CD8-positive, alpha-beta memory T cell (primary cell): ENCODE measurements at regions not wholly inside any gene's neighbourhood (a gene's known extent, or its start where the extent isn't known, plus 50 kb on each side); places are given as distances from the start of the nearest gene placed in this dataset.

Experiments used
- CTCF ChIA-PET: fragments of 350-600 bp; sonication (Branson Sonifier 250); formaldehyde crosslinking; loops from one replicate; lab custom pipeline; 2021; ENCODE audit warnings: antibody characterized with exemption; lab: Charles Lee
- POLR2A ChIA-PET: fragments of 350-600 bp; sonication (Branson Sonifier 250); formaldehyde crosslinking; loops from one replicate; lab custom pipeline; 2021; ENCODE audit warnings: antibody characterized with exemption; lab: Charles Lee
- DNase-seq, 5 donors: peaks; one replicate each; pipeline versions ENCODE4 v3.0.0 to v3.0.0-alpha.2; 2020 to 2022; ENCODE audit warnings: mixed read lengths in 1 of 5
- H3K27ac ChIP-seq: one replicate; pipeline ENCODE4 v1.7.0; 2013; ENCODE audit warnings: low read depth, mild to moderate bottlenecking, low read length, moderate library complexity
- H3K27me3 ChIP-seq: 2 replicates; pipeline ENCODE4 v1.7.0; 2013; ENCODE audit warnings: low read length, mild to moderate bottlenecking; ENCODE audit not compliant: insufficient read depth, poor library complexity, severe bottlenecking
- H3K36me3 ChIP-seq: 2 replicates; pipeline ENCODE4 v1.7.0; 2013; ENCODE audit warnings: mild to moderate bottlenecking, low read length, moderate library complexity; ENCODE audit not compliant: insufficient read depth
- H3K4me1 ChIP-seq: 2 replicates; pipeline ENCODE4 v1.7.0; 2013; ENCODE audit warnings: mild to moderate bottlenecking, low read length, moderate library complexity; ENCODE audit not compliant: insufficient read depth
- H3K4me3 ChIP-seq: 2 replicates; pipeline ENCODE4 v1.7.0; 2013; ENCODE audit warnings: mild to moderate bottlenecking, low read length
- H3K9me3 ChIP-seq: 2 replicates; pipeline ENCODE4 v1.7.0; 2013; ENCODE audit warnings: mild to moderate bottlenecking, low read length
- H3K27ac Mint-ChIP-seq, 8 donors: one replicate each; pipeline ENCODE4 v1.8.0; 2020 to 2021; ENCODE audit warnings: mixed read lengths in 8 of 8, mild to moderate bottlenecking in 6 of 8, inconsistent platforms in 3 of 8, moderate library complexity in 3 of 8
- H3K27me3 Mint-ChIP-seq, 2 donors: one replicate each; pipeline ENCODE4 v1.8.0; 2020 to 2021; ENCODE audit warnings: mixed read lengths in 2 of 2, mild to moderate bottlenecking in 1 of 2, moderate library complexity in 1 of 2
- H3K36me3 Mint-ChIP-seq, 3 donors: one replicate each; pipeline ENCODE4 v1.8.0; 2020 to 2021; ENCODE audit warnings: mixed read lengths in 3 of 3, inconsistent platforms in 1 of 3, mild to moderate bottlenecking in 1 of 3
- H3K4me1 Mint-ChIP-seq, 3 donors: one replicate each; pipeline ENCODE4 v1.8.0; 2020 to 2021; ENCODE audit warnings: mixed read lengths in 3 of 3, inconsistent platforms in 1 of 3, mild to moderate bottlenecking in 1 of 3
- H3K4me3 Mint-ChIP-seq, 7 donors: one replicate each; pipeline ENCODE4 v1.8.0; 2020 to 2021; ENCODE audit warnings: mixed read lengths in 7 of 7, mild to moderate bottlenecking in 6 of 7, moderate library complexity in 4 of 7, inconsistent platforms in 2 of 7
- H3K9me3 Mint-ChIP-seq, 5 donors: one replicate each; pipeline ENCODE4 v1.8.0; 2020 to 2022; ENCODE audit warnings: mixed read lengths in 5 of 5, mild to moderate bottlenecking in 3 of 5, moderate library complexity in 2 of 5, inconsistent platforms in 1 of 5

DNA sequence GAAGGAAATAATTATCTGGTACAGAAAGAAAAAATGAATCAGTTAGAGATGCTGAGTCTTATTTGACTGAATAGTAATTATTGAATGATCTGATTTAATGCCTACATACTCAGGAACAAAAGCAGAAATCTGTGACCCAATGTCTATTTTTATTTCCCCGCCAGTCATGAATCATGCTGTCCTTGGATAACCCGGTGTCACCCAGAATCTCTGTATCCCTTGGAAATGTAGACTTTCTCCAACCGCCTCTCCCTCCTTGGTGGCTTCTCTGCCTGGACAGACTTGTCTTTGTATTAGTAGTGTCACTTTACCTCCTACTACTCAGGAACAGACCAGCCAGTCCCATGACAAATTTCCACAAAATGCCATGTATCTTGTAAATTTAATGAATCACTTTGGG, 173.3 kb upstream of the PDGFD start:
- H3K36me3 Mint-ChIP-seq, result no peaks in the 10 kb centered on the region
- no peaks in the 10 kb centered on the region for H3K4me1 ChIP-seq
- H3K4me3 ChIP-seq, result no peak overlapping the region
- H3K36me3 ChIP-seq, result no peaks in the 10 kb centered on the region
- CTCF ChIA-PET, result no interaction called here
- POLR2A ChIA-PET, result no interaction called here
- H3K27ac Mint-ChIP-seq, result no peak overlapping the region
- peaks cover 0 to 4% of the 10 kb centered on the region in 2 donors for H3K27me3 Mint-ChIP-seq
- DNase-seq, result no peak
- H3K4me1 Mint-ChIP-seq, result peaks cover 0 to 5% (median 3%) of the 10 kb centered on the region in 3 donors
- H3K27ac ChIP-seq, result no peak overlapping the region
- H3K4me3 Mint-ChIP-seq, result no peak overlapping the region
- no peaks in the 10 kb centered on the region for H3K27me3 ChIP-seq
- no peaks in the 10 kb centered on the region for H3K9me3 Mint-ChIP-seq
- no peaks in the 10 kb centered on the region for H3K9me3 ChIP-seq

DNA sequence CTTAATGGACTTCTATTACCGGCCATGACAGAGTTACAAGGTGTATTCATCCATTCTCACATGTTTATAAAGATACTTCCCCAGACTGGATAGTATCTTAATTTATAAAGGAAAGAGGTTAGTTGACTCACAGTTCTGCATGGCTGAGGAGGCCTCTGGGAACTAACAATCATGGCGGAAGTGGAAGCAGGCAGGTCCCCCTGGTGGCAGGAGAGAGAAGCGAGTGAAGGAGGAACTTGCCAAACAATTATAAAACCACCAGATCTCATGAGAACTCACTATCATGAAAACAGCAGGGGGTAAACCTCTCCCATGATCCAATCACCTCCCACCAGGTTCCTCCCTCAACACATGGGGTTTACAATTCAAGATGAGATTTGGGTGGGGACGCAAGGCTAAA, 170.0 kb upstream of the PDGFD start:
- no peaks in the 10 kb centered on the region for H3K9me3 Mint-ChIP-seq
- H3K4me1 ChIP-seq, result no peaks in the 10 kb centered on the region
- H3K27ac Mint-ChIP-seq, result no peak overlapping the region
- no peak overlapping the region for H3K4me3 ChIP-seq
- no peak overlapping the region for H3K4me3 Mint-ChIP-seq
- H3K27me3 ChIP-seq, result no peaks in the 10 kb centered on the region
- no peak for DNase-seq
- no peaks in the 10 kb centered on the region for H3K36me3 ChIP-seq
- H3K36me3 Mint-ChIP-seq, result no peaks in the 10 kb centered on the region
- H3K27me3 Mint-ChIP-seq, result peaks cover 0 to 4% of the 10 kb centered on the region in 2 donors
- no peak overlapping the region for H3K27ac ChIP-seq
- CTCF ChIA-PET, result no interaction called here
- POLR2A ChIA-PET, result no interaction called here
- no peaks in the 10 kb centered on the region for H3K4me1 Mint-ChIP-seq
- no peaks in the 10 kb centered on the region for H3K9me3 ChIP-seq

DNA sequence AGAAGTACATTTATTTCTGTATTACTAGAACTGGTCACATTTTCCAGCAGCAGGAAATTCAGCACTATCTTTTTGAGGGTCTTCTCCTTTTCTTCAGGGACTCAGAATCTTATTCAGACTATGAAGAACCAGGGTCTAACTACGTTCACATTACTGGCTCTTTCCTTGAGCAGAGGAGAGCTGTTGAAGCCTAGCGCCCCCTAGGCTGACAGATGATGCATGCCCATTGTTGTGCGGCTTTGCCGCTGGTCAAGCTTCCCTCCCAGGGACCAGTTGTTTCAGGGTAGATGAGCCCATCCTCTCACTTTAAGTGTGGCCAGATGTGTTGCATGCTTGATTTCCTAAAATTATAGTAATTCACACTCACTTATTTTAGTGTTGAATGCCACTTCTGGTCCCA, 168.2 kb upstream of the PDGFD start:
- Histone ChIP-seq H3K36me3 (no peaks in the 10 kb centered on the region), H3K27me3 (no peaks in the 10 kb centered on the region), H3K4me1 (no peaks in the 10 kb centered on the region), H3K9me3 (no peaks in the 10 kb centered on the region), H3K27ac (no peak overlapping the region), H3K4me3 (no peak overlapping the region)
- DNase-seq, result no peak
- H3K27ac Mint-ChIP-seq, result no peak overlapping the region
- POLR2A ChIA-PET, result no interaction called here
- H3K4me3 Mint-ChIP-seq, result no peak overlapping the region
- no peaks in the 10 kb centered on the region for H3K27me3 Mint-ChIP-seq
- no peaks in the 10 kb centered on the region for H3K4me1 Mint-ChIP-seq
- H3K36me3 Mint-ChIP-seq, result no peaks in the 10 kb centered on the region
- no peaks in the 10 kb centered on the region for H3K9me3 Mint-ChIP-seq
- CTCF ChIA-PET, result no interaction called here

DNA sequence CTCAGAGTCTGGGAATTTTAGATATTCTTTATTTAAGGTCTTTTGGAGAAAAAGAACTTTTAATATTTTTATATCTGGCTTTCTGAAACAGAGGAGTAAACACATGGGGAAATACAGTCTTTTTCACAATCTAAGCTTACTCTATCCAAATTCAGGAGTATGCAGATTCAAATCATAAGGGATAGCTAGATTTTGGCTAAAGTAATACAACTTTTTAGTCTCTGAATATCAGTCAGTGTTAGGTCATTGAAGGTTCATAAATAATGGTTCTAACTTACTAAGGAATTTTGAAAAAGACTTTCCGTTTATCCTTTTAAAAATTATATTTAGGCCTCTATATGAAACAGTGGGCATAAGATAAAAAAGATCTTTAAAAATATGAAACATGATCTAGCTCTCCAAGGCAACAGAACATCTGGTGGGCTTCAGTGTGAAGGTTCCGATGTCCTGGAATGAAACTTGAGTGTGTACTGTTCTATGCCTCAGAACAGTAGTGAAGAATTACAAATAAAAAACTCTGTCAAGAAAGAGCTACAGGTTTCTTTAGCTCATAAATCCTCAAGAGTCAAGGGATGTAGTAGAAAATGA, 165.2 kb upstream of the PDGFD start:
- POLR2A ChIA-PET, result no interaction called here
- H3K4me1 Mint-ChIP-seq, result no peaks in the 10 kb centered on the region

DNA sequence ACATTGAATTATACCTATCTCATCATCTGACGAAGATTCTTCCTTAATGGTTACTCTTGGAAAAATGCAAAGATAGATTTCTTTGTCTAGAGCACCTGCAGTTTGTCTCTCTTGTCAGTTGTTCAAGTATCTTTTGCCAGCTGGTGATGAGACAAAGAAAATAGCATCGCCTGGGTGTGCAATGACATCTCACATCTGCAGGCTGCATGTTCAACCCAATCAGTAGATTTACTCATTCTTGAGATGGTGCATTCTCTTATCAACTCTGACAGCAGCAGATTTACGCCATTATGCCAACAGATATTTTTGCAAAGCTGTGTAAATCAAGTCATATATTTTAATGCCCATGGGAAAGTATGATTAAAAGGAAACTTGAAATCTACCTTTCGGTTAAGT, 164.6 kb upstream of the PDGFD start:
- no peak overlapping the region for H3K4me3 ChIP-seq
- no peaks in the 10 kb centered on the region for H3K9me3 Mint-ChIP-seq
- H3K9me3 ChIP-seq, result no peaks in the 10 kb centered on the region
- POLR2A ChIA-PET, result no interaction called here
- H3K4me3 Mint-ChIP-seq, result no peak overlapping the region
- no peaks in the 10 kb centered on the region for H3K36me3 ChIP-seq
- H3K27ac ChIP-seq, result no peak overlapping the region
- no peaks in the 10 kb centered on the region for H3K4me1 Mint-ChIP-seq
- H3K4me1 ChIP-seq, result no peaks in the 10 kb centered on the region
- no peaks in the 10 kb centered on the region for H3K27me3 ChIP-seq
- CTCF ChIA-PET, result no interaction called here
- no peak overlapping the region for H3K27ac Mint-ChIP-seq
- peaks cover 0 to 3% of the 10 kb centered on the region in 2 donors for H3K27me3 Mint-ChIP-seq
- H3K36me3 Mint-ChIP-seq, result no peaks in the 10 kb centered on the region
- DNase-seq, result no peak

More for the DNA sequence above, 165.2 kb upstream of the PDGFD start:
- no peak overlapping the region for H3K27ac Mint-ChIP-seq
- no peak overlapping the region for H3K4me3 Mint-ChIP-seq
- no peaks in the 10 kb centered on the region for H3K27me3 Mint-ChIP-seq
- no peaks in the 10 kb centered on the region for H3K36me3 ChIP-seq
- H3K4me3 ChIP-seq, result no peak overlapping the region
- H3K9me3 ChIP-seq, result no peaks in the 10 kb centered on the region
- H3K27me3 ChIP-seq, result no peaks in the 10 kb centered on the region
- CTCF ChIA-PET, result no interaction called here
- H3K9me3 Mint-ChIP-seq, result no peaks in the 10 kb centered on the region
- H3K4me1 ChIP-seq, result no peaks in the 10 kb centered on the region
- no peak overlapping the region for H3K27ac ChIP-seq
- DNase-seq, result no peak
- no peaks in the 10 kb centered on the region for H3K36me3 Mint-ChIP-seq

DNA sequence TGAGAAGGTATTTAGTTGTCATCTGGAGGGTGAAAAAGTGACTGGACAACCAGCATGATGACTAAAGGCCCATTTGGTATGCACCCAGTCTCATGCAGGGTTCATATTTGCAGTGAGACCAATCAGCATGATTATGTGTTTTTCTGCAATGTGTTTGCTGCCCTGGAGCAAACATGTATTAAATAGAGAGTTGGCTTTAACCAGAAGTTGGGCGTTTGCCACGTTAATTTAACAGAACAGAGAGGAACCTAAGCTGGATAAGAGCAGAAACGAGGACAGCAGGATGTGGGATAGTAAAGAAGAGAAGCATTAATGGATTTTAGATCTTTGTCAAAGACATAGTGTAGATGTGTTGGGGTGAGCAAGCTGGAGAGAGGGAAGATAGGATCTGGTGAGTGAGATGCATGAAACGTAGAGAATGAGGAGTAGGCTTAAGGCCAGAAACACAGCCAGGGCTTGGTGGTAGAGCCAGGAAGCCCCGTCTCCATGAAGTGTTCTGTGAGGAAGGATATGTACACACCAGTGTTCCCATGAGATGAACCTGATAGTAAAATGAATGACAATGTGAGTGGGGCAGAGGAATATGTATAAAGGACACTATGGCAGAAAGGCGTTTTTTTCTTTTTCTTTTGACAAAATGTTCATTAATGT, 164.0 kb upstream of the PDGFD start:
- H3K36me3 ChIP-seq, result no peaks in the 10 kb centered on the region
- H3K36me3 Mint-ChIP-seq, result no peaks in the 10 kb centered on the region
- ChIA-PET POLR2A (no interaction called here), CTCF (no interaction called here)
- DNase-seq, result no peak
- H3K9me3 Mint-ChIP-seq, result no peaks in the 10 kb centered on the region
- no peaks in the 10 kb centered on the region for H3K4me1 ChIP-seq
- H3K27ac ChIP-seq, result no peak overlapping the region
- H3K4me3 Mint-ChIP-seq, result no peak overlapping the region
- H3K9me3 ChIP-seq, result no peaks in the 10 kb centered on the region
- H3K4me1 Mint-ChIP-seq, result no peaks in the 10 kb centered on the region
- peaks cover 0 to 3% of the 10 kb centered on the region in 2 donors for H3K27me3 Mint-ChIP-seq
- no peak overlapping the region for H3K4me3 ChIP-seq
- H3K27me3 ChIP-seq, result no peaks in the 10 kb centered on the region
- no peak overlapping the region for H3K27ac Mint-ChIP-seq

DNA sequence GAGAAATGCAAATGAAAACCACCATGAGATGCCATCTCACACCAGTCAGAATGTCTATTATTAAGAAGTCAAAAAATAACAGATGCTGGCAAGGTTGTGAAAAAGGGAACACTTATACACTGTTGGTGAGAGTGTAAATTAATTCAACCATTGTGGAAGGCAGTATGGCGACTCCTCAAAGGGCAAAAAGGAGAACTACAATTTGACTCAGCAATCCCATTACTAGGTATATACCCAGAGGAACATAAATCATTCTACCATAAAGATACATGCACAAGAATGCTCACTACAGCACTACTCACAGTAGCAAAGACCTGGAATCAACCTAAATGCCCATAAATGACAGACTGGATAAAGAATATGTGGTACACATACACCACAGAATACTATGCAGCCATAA, 161.1 kb upstream of the PDGFD start:
- H3K4me1 Mint-ChIP-seq, result no peaks in the 10 kb centered on the region
- no peak overlapping the region for H3K27ac Mint-ChIP-seq
- ChIA-PET POLR2A (no interaction called here), CTCF (no interaction called here)
- Histone ChIP-seq H3K27ac (no peak overlapping the region), H3K4me3 (no peak overlapping the region), H3K27me3 (no peaks in the 10 kb centered on the region), H3K9me3 (no peaks in the 10 kb centered on the region), H3K36me3 (no peaks in the 10 kb centered on the region), H3K4me1 (no peaks in the 10 kb centered on the region)
- no peaks in the 10 kb centered on the region for H3K9me3 Mint-ChIP-seq
- no peak overlapping the region for H3K4me3 Mint-ChIP-seq
- DNase-seq, result no peak
- no peaks in the 10 kb centered on the region for H3K36me3 Mint-ChIP-seq
- H3K27me3 Mint-ChIP-seq, result peaks cover 3% of the 10 kb centered on the region in 2 donors

DNA sequence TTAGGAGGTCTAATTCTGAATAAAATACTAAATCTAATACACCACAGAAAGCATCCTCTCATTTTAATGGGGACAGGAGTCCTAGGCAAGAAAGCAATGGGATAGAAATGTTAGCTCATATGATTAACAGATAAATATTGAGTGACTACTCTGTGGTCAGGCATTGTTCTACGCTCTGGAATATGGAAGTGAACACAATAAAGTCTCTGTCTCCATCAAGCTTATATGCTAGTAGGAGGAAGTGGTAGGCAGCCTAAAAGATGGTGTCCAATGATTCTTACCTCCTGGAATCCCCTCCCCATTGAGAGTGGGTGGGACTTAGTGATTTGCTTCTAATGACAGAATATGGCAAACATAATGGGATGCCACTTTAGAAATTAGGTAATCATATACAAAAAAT, 160.3 kb upstream of the PDGFD start:
- ChIA-PET CTCF (no interaction called here), POLR2A (no interaction called here)
- Histone ChIP-seq H3K4me3 (no peak overlapping the region), H3K27me3 (no peaks in the 10 kb centered on the region), H3K9me3 (no peaks in the 10 kb centered on the region), H3K27ac (no peak overlapping the region), H3K36me3 (no peaks in the 10 kb centered on the region), H3K4me1 (no peaks in the 10 kb centered on the region)
- H3K4me1 Mint-ChIP-seq, result no peaks in the 10 kb centered on the region
- H3K27ac Mint-ChIP-seq, result no peak overlapping the region
- peaks cover 3% of the 10 kb centered on the region in 2 donors for H3K27me3 Mint-ChIP-seq
- H3K4me3 Mint-ChIP-seq, result no peak overlapping the region
- H3K36me3 Mint-ChIP-seq, result no peaks in the 10 kb centered on the region
- no peaks in the 10 kb centered on the region for H3K9me3 Mint-ChIP-seq
- no peak for DNase-seq
